ENCODE measurements at regions not wholly inside any gene's neighbourhood (a gene's known extent, or its start where the extent isn't known, plus 50 kb on each side); places are given as distances from the start of the nearest gene placed in this dataset.

GRCh38 chr15:25587616-25588340 lies 149.0 kb upstream of the UBE3A start:
- TF ChIP-seq CTCF (IDR thresholded peaks at IDR 0.05) (no peak), EZH2 (IDR thresholded peaks at IDR 0.05; ENCODE audit: borderline replicate concordance, insufficient read depth, low read depth, low read length, poor library complexity, severe bottlenecking) (no peak)
